T1000 (cell line): ENCODE measurements at regions not wholly inside any gene's neighbourhood (a gene's known extent, or its start where the extent isn't known, plus 50 kb on each side); places are given as distances from the start of the nearest gene placed in this dataset.
A peak's percentile ranks its signal among the peaks of the same experiment; 100 is the strongest.

Experiments
- DNase-seq: peaks from one replicate; lab custom pipeline; 2025; ENCODE audit warnings: mixed read lengths; lab: John Stamatoyannopoulos, UW

- DNase-seq, result no peak
Measured at GRCh38 chr13:53144826-53145225, 116.2 kb downstream of the OLFM4 start.

DNA sequence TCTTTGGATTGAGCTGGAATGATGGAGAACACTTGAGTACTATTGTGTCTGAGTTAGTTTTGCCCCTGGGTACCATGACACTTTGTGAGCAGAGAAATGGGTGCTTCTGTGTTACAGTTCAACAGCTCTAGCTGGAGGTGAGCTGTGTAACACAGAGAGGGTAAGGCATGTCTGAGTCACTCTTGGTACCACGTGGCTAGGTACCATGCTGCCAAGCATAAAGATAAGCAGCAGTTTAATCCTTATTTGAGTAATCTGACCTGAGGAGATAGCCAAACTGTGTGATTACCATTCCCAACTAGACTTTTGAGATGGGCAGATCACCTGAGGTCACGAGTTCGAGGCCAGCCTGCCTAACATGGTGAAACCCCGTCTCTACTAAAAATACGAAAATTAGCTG lies 122.0 kb downstream of the OLFM4 start:
- no peak for DNase-seq

- DNase-seq, result peak; percentile 13
Measured at GRCh38 chr13:53151336-53152056, 122.9 kb downstream of the OLFM4 start.

GRCh38 chr13:53152057-53152421 lies 123.4 kb downstream of the OLFM4 start:
- no peak for DNase-seq

GRCh38 chr13:53158201-53158600 lies 129.6 kb downstream of the OLFM4 start:
- DNase-seq, result no peak

- no peak for DNase-seq
Measured at GRCh38 chr13:53159431-53159830, 130.8 kb downstream of the OLFM4 start.

GRCh38 chr13:53160211-53160610 lies 131.6 kb downstream of the OLFM4 start:
- DNase-seq, result no peak

DNA sequence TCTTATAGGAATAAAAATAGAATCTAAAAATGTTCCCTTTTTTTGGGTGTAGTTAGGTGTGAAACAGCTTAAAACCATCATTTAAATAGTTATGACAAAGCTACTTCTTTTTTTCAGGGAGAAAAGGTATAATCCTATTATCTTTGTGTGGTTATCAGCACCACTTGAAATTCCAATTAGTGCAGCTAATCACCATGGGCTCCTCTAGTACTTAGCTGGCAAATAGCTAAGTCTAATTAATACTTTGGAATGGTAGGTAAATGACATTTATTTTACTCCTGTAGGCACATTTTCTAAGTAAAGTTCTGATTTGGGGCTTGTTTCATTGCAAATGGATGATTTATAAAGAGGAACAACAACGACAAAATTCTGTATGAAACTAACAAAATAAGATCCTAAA lies 132.6 kb downstream of the OLFM4 start:
- DNase-seq, result no peak

GRCh38 chr13:53165261-53165660 lies 136.6 kb downstream of the OLFM4 start:
- no peak for DNase-seq

DNA sequence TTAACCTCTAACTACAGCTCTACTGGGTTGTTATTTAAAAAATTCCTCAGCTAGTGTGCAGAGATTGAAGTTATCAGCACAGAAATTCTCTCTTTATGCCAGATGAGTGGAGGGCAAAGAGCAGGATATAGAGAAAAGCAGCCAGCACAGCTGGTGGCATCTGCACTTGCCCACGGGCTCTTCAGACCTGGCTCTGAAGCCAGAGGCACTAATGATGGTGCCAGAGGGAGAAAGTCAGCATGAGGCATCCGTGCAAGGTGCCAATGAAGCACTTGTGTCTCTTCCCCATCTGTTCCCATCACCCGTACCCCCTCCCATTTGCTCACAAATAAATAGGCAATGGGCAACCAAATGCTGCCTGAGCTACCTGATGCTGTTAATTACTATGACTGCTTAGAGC lies 138.9 kb downstream of the OLFM4 start:
- no peak for DNase-seq

GRCh38 chr13:53170910-53171309 lies 142.3 kb downstream of the OLFM4 start:
- DNase-seq, result no peak

DNA sequence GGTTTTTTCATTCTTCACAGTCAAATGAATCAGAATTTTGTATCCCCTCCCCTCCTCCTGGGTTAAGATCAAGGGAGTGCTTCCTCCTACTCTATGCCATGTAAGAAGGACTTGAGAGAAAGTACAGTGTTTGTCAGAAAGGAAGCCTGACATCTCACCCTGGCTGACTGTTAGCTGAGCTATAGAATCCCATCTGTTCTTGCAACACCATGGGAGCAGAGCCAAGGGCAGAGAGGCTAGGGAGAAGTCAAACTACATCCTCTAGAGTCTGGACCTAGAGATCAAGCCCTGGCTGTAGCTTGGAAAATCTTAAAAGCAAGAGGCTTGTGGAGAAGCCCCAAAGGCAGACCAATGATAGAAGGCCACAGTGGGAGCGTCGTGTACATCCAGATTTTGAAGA lies 145.9 kb downstream of the OLFM4 start:
- DNase-seq, result no peak

GRCh38 chr13:53180684-53181083 lies 152.1 kb downstream of the OLFM4 start:
- DNase-seq, result no peak

DNA sequence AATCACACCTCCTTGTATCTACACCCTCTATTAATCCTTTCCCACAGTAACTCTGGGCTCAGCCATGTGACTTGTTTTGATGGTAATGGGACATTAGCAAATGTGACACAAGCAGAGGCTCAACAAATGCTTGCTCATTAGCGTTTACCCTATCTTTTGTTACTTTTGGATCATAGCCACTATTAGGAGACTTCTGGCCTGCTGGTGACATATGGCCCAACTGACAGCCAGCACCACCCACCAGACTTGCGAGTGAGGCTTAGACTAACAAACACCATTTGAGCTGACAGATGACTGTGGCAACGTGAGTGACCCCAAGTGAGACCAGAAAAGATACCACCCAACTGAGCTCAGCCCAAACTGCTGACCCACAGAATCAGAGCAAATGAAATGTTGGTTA lies 154.1 kb downstream of the OLFM4 start:
- no peak for DNase-seq

DNA sequence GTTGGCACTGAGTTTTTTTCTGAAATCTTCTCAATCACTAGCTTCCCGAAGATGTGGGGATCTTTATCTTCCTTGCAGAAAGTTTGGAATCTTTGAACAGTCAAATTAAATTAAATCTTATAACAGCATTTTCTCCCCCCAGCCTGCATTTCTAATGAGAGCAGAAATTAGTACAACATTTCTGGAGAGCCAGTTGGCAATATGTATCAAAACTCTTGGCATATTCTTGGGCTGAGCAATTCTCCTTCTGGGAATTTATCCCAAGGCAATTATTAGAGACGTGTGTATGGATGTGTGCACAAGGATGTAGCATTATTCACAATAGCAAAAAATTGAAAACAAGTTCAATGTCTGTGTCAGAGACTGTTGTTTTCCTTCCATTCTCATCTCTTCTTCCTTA lies 159.5 kb downstream of the OLFM4 start:
- DNase-seq, result no peak

DNA sequence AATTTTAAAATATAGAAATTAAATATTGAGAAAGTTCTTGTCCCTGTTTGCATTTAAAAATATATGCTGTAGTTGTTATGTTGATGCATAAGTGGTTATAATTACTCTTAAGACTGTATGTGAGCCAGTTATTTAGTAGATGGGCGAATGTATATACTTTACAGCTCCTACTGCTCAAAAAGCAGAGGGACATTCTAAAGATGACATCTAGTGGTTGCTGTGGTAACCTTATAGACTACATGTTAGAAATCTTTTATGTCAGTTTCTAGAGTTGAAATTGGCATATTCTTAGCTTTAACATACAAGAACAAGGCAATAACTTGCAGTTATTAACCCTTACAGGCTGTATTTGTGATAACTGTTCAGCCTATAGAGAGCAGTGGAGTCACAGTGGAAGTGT lies 160.5 kb downstream of the OLFM4 start:
- DNase-seq, result no peak

- DNase-seq, result no peak
Measured at GRCh38 chr13:53191091-53191490, 162.5 kb downstream of the OLFM4 start.

DNA sequence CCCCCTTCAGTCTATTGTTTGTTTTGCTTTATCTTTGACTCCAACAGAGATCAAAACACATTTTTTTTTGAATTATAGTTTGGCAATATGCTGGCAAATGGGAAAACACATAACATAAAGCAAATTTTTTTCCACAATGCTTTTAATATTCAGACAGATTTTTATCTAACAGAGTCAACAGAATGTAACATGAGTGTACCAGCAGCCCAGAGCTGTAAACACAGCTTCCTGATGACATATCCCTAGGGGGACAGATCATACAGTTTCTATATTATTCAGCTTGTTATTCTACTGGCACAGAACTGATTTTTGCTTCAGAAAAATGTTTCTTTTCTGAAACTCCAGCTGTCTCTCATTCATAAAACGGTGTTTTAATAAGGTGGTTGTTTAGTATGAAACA lies 168.8 kb downstream of the OLFM4 start:
- no peak for DNase-seq

GRCh38 chr13:53198017-53198416 lies 169.4 kb downstream of the OLFM4 start:
- no peak for DNase-seq

DNA sequence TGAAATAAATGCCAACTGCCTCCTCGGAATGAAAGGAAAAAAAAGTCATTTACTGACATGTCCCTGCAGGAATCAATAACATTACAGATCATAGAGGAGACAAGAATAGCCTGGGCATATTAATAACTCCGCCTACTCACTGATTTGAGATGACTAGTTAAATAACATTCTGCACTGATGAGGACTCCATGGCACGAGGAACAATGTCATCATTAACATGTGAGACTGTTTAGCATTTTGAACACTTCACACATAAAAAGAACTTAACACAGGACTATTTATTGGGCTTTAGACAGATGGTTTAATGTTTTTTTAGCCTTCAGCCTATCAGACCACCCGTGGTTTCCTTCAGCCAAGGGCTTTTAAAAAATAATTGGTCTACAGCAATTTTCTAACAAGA lies 170.1 kb downstream of the OLFM4 start:
- no peak for DNase-seq

DNA sequence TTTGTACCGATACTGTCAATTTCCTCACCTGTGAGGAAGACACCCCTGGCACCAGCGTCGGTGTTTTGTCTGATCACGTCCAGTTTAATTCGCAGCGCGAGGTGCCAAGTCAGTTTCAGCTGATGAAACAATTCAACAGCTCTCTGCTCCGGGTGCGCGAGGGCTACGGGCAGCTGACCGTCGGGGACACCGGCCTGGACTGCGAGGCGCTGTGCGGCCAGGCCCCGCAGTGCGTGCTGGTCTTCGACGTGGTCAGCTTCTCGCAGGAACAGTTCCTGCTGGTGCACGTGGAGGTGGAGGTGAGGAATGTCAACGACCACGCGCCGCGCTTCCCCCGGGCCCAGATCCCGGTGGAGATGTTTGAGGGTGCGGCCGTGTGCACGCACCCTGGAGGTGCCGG lies 171.5 kb downstream of the OLFM4 start:
- no peak for DNase-seq

- no peak for DNase-seq
Measured at GRCh38 chr13:53200498-53201453, 172.2 kb downstream of the OLFM4 start.

GRCh38 chr13:53201454-53202225 lies 173.0 kb downstream of the OLFM4 start:
- no peak for DNase-seq
